Spleen (tissue), 11 donors: ENCODE measurements at regions not wholly inside any gene's neighbourhood (a gene's known extent, or its start where the extent isn't known, plus 50 kb on each side); places are given as distances from the start of the nearest gene placed in this dataset.

ENCODE experiments used
- DNase-seq: peaks from one replicate; pipeline ENCODE4 v3.0.0-alpha.2; 2020
- H3K27ac ChIP-seq, 8 donors: fragments of 200-600 bp; sonication (generic) in 7 of 8; 1 replicate in 4 of 8; 2 replicates in 4 of 8; pipeline versions ENCODE4 v1.5.0 to v1.8.0; 2016 to 2021; ENCODE audit warnings: inconsistent platforms in 4 of 8, mild to moderate bottlenecking in 4 of 8, moderate library complexity in 1 of 8
- H3K27me3 ChIP-seq, 7 donors: fragments of 200-600 bp; sonication (generic) in 6 of 7; replicated peaks in 1 of 7; 1 replicate in 4 of 7; 2 replicates in 3 of 7; pipeline versions ENCODE4 v1.5.0 to v1.8.0; 2016 to 2021; ENCODE audit warnings: inconsistent platforms in 3 of 7, mild to moderate bottlenecking in 1 of 7
- H3K36me3 ChIP-seq, 6 donors: fragments of 200-600 bp; sonication (generic) in 5 of 6; 1 replicate in 4 of 6; 2 replicates in 2 of 6; pipeline versions ENCODE4 v1.5.0 to v1.8.0; 2016 to 2021; ENCODE audit warnings: inconsistent platforms in 2 of 6
- H3K4me1 ChIP-seq, 6 donors: fragments of 200-600 bp; sonication (generic) in 5 of 6; 1 replicate in 3 of 6; 2 replicates in 3 of 6; pipeline versions ENCODE4 v1.5.0 to v1.8.0; 2016 to 2021; ENCODE audit warnings: inconsistent platforms in 3 of 6
- H3K4me3 ChIP-seq, 8 donors: fragments of 200-600 bp; sonication (generic) in 7 of 8; 1 replicate in 4 of 8; 2 replicates in 4 of 8; pipeline versions ENCODE4 v1.5.0 to v1.8.0; 2016 to 2021; ENCODE audit warnings: inconsistent platforms in 4 of 8, mild to moderate bottlenecking in 4 of 8, moderate library complexity in 2 of 8
- H3K9me3 ChIP-seq, 8 donors: fragments of 200-600 bp; sonication (generic) in 7 of 8; 1 replicate in 4 of 8; 2 replicates in 4 of 8; pipeline versions ENCODE4 v1.5.0 to v1.8.0; 2016 to 2021; ENCODE audit warnings: inconsistent platforms in 4 of 8
- POLR2A ChIP-seq, 3 donors: fragments of 450-650 bp; IDR thresholded peaks; one replicate each; pipeline ENCODE4 v1.5.1; 2017; ENCODE audit warnings: antibody characterized with exemption in 3 of 3, mild to moderate bottlenecking in 1 of 3
- POLR2AphosphoS5 ChIP-seq, 3 donors: sonication (generic); formaldehyde crosslinking; IDR thresholded peaks; one replicate each; pipeline ENCODE4 v1.5.1; 2017; ENCODE audit warnings: antibody characterized with exemption in 3 of 3
- WGBS, 5 donors: extraction: QIAGEN DNeasy Blood & Tissue Kit in 3 of 5; methylation state at CpG; one replicate each; pipeline versions ENCODE4 v1.1.5 to v1.1.7; 2013 to 2018; 5-methylcytosine and 5-hydroxymethylcytosine counted together
- intact Hi-C: fragments of 100-400 bp; cut with DNase I; formaldehyde crosslinking; loops from one replicate; pipeline ENCODE4 v1.15.0; 2023; ENCODE audit warnings: low total_unique reads
- TF ChIP-seq, protein P1 (sequence below), 11 experiments: fragments of 200-600 bp in 7 of 11; fragments of 450-650 bp in 4 of 11; sonication (generic) in 4 of 11; IDR thresholded peaks in 8 of 11; conservative IDR thresholded peaks in 3 of 11; 1 replicate in 7 of 11; 2 replicates in 4 of 11; pipeline versions ENCODE4 v1.4.0 to v1.8.0; 2016 to 2021; ENCODE audit warnings: antibody characterized with exemption in 11 of 11, inconsistent platforms in 4 of 11, mild to moderate bottlenecking in 1 of 11
- donor health status: healthy with polysubstance abuse.
- donor health status: DM: no; HTN: no; CAD: no; lungs with moderate emphysema.
- donor health status: DM: no; HTN: no; CAD: no.
- donor health status: Bipolar disorder and iron deficiency.
- donor health status: healthy.
- donor health status: DM: no; HTN: no; CAD: no.
- donor health status: DM: yes; HTN: yes; CAD: no.

DNA sequence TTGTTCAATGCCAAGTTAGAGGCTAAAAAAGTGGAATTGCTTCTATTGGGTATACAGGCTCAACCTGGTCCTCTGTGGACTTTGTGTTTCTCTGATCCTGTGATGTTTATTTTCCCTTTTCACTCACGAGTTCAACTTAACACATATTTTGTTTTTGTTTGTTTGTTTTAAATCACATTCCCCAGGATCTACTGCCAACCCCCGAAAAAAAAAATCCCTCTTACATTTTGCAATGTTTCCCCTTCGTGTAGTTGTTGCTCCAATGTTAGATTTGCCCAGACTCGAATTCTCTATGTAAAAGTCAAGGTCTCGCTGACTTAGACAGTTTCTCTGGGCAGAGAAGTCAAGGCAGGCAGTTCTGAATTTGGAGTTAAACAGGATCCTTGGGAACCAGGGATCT lies 876.4 kb downstream of the CCSER2 start:
- H3K36me3 ChIP-seq = no peaks in the 10 kb centered on the region
- 71 to 79% (median 72%) methylated on average over 5 of the region's 5 CpGs for WGBS, 5 donors
- no peak overlapping the region for H3K4me3 ChIP-seq
- H3K27me3 ChIP-seq = no peaks in the 10 kb centered on the region
- TF ChIP-seq POLR2A (IDR thresholded peaks at IDR 0.05) (no peak), POLR2AphosphoS5 (IDR thresholded peaks at IDR 0.05) (no peak)
- TF ChIP-seq, protein P1, sequence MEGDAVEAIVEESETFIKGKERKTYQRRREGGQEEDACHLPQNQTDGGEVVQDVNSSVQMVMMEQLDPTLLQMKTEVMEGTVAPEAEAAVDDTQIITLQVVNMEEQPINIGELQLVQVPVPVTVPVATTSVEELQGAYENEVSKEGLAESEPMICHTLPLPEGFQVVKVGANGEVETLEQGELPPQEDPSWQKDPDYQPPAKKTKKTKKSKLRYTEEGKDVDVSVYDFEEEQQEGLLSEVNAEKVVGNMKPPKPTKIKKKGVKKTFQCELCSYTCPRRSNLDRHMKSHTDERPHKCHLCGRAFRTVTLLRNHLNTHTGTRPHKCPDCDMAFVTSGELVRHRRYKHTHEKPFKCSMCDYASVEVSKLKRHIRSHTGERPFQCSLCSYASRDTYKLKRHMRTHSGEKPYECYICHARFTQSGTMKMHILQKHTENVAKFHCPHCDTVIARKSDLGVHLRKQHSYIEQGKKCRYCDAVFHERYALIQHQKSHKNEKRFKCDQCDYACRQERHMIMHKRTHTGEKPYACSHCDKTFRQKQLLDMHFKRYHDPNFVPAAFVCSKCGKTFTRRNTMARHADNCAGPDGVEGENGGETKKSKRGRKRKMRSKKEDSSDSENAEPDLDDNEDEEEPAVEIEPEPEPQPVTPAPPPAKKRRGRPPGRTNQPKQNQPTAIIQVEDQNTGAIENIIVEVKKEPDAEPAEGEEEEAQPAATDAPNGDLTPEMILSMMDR (IDR thresholded peaks at IDR 0.05 in 8 of 11, conservative IDR thresholded peaks at IDR 0.05 in 3 of 11) = no peak
- H3K4me1 ChIP-seq = no peaks in the 10 kb centered on the region
- no peak for DNase-seq
- intact Hi-C loops = no loop called here
- H3K9me3 ChIP-seq = no peaks in the 10 kb centered on the region
- no peak overlapping the region for H3K27ac ChIP-seq

DNA sequence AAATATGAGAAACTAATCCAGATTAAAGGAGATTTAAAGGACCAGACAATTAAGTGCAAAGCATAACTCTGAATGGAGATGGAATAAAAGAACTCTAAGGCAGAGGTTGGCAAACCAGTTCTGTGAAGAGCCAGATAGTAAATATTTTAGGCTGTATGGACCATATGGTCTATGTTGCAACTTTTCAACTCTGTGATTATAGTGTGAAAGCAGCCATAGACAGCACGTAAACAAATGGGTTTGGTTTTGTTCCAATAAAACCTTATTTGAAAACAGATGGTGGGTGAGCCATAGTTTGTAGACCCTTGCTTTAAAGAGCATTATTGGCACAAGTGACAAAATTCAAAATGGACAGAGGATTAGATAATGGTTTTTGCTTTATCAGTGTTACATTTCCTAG lies 884.1 kb downstream of the CCSER2 start:
- TF ChIP-seq, protein P1 (IDR thresholded peaks at IDR 0.05 in 8 of 11, conservative IDR thresholded peaks at IDR 0.05 in 3 of 11) = no peak
- no peak for TF ChIP-seq POLR2AphosphoS5 (IDR thresholded peaks at IDR 0.05)
- TF ChIP-seq POLR2A (IDR thresholded peaks at IDR 0.05) = no peak
- no peaks in the 10 kb centered on the region for H3K27me3 ChIP-seq
- H3K36me3 ChIP-seq = no peaks in the 10 kb centered on the region
- DNase-seq = no peak
- no peaks in the 10 kb centered on the region for H3K4me1 ChIP-seq
- H3K4me3 ChIP-seq = no peak overlapping the region
- H3K9me3 ChIP-seq = no peaks in the 10 kb centered on the region
- intact Hi-C loops = no loop called here
- WGBS, 5 donors = 44 to 96% (median 54%) methylated on average over 1 of the region's 1 CpG
- H3K27ac ChIP-seq = no peak overlapping the region

DNA sequence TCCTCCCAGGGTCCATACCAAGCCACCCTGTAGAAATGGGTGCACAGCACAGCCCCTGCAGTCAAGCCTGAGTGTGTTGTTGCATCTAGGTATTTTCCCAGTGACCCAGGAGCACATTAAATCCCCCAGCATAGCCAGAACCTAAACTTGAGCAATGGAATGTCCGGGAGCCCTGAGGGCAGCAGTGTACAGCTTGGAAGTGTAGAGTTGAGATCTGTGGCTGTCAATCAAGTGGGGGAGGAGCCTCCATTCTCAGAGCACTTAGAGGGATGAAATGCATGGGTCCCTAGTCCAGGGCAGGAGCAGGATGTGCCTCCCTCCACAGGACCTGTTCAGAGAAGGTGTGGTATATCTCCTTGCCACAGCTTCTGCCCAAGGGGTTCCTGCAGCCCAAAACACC lies 885.1 kb downstream of the CCSER2 start:
- Histone ChIP-seq H3K4me1 (no peaks in the 10 kb centered on the region), H3K9me3 (no peaks in the 10 kb centered on the region), H3K4me3 (no peak overlapping the region), H3K27ac (no peak overlapping the region), H3K36me3 (no peaks in the 10 kb centered on the region), H3K27me3 (no peaks in the 10 kb centered on the region)
- 75 to 88% (median 83%) methylated on average over 1 of the region's 1 CpG for WGBS, 5 donors
- DNase-seq = no peak
- TF ChIP-seq POLR2AphosphoS5 (IDR thresholded peaks at IDR 0.05) (no peak), POLR2A (IDR thresholded peaks at IDR 0.05) (no peak)
- TF ChIP-seq, protein P1 (IDR thresholded peaks at IDR 0.05 in 8 of 11, conservative IDR thresholded peaks at IDR 0.05 in 3 of 11) = no peak
- intact Hi-C loops = no loop called here

DNA sequence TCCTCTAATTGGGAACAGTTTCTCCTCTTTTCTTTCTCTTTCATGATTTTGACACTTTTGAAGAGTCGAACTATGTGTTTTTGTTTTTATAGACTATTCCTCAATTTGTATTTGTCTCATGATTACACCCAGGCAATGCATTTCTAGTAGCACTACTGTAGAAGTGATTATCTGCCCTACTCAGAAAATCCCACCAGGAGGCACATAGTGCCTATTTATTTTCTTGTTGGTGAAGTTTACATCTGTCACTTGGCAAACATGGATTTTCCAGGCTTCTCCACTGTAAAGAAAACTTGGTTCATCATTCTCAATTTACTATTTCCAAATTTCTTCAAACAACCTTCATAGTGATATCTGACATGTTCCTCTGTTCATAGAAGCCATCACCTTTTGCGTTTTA lies 893.9 kb downstream of the CCSER2 start:
- no peaks in the 10 kb centered on the region for H3K27me3 ChIP-seq
- no peak overlapping the region for H3K27ac ChIP-seq
- WGBS, 5 donors = 81 to 91% (median 86%) methylated on average over 2 of the region's 2 CpGs
- intact Hi-C loops = no loop called here
- no peak for DNase-seq
- peaks cover 0 to 7% (median 0%) of the 10 kb centered on the region in 8 donors for H3K9me3 ChIP-seq
- no peak overlapping the region for H3K4me3 ChIP-seq
- TF ChIP-seq, protein P1 (IDR thresholded peaks at IDR 0.05 in 8 of 11, conservative IDR thresholded peaks at IDR 0.05 in 3 of 11) = no peak
- TF ChIP-seq POLR2AphosphoS5 (IDR thresholded peaks at IDR 0.05) = no peak
- no peak for TF ChIP-seq POLR2A (IDR thresholded peaks at IDR 0.05)
- H3K36me3 ChIP-seq = no peaks in the 10 kb centered on the region
- H3K4me1 ChIP-seq = no peaks in the 10 kb centered on the region
